Right atrium auricular region (tissue), 2 donors: ENCODE measurements at regions not wholly inside any gene's neighbourhood (a gene's known extent, or its start where the extent isn't known, plus 50 kb on each side); places are given as distances from the start of the nearest gene placed in this dataset.

Source experiments
- DNase-seq: peaks from one replicate; pipeline ENCODE4 v3.0.0-alpha.2; 2019; ENCODE audit warnings: low spot score
- H3K27ac ChIP-seq, 2 donors: fragments of 200-600 bp; sonication (generic); 1 replicate in 1 of 2; 2 replicates in 1 of 2; pipeline ENCODE4 v1.5.1; 2016 to 2019
- H3K27me3 ChIP-seq, 2 donors: fragments of 200-600 bp; sonication (generic); one replicate each; pipeline versions ENCODE4 v1.5.1 to v1.6.0; 2017 to 2019
- H3K36me3 ChIP-seq: fragments of 200-600 bp; sonication (generic); one replicate; pipeline ENCODE4 v1.5.1; 2016
- H3K4me1 ChIP-seq, 2 donors: fragments of 200-600 bp; sonication (generic); one replicate each; pipeline versions ENCODE4 v1.5.1 to v1.6.0; 2017 to 2019
- H3K4me3 ChIP-seq, 2 donors: fragments of 200-600 bp; sonication (generic); 1 replicate in 1 of 2; 2 replicates in 1 of 2; pipeline ENCODE4 v1.5.1; 2017 to 2019; ENCODE audit warnings: mild to moderate bottlenecking in 1 of 2, moderate library complexity in 1 of 2
- H3K9me3 ChIP-seq, 2 donors: fragments of 200-600 bp; sonication (generic); one replicate each; pipeline ENCODE4 v1.5.1; 2019
- CTCF ChIP-seq, 2 donors: fragments of 200-600 bp; sonication (generic); IDR thresholded peaks; one replicate each; pipeline ENCODE4 v1.5.1; 2019; ENCODE audit warnings: antibody characterized with exemption in 2 of 2

GRCh38 chr1:90494748-90495282 is 222.3 kb downstream of the BARHL2 start:
- no peaks in the 10 kb centered on the region for H3K27me3 ChIP-seq
- no peaks in the 10 kb centered on the region for H3K36me3 ChIP-seq
- TF ChIP-seq CTCF (IDR thresholded peaks at IDR 0.05) = no peak
- no peak overlapping the region for H3K27ac ChIP-seq
- DNase-seq = no peak
- no peak overlapping the region for H3K4me3 ChIP-seq
- no peaks in the 10 kb centered on the region for H3K4me1 ChIP-seq
- no peaks in the 10 kb centered on the region for H3K9me3 ChIP-seq

GRCh38 chr1:90488451-90488850 is 228.7 kb downstream of the BARHL2 start:
- DNase-seq = no peak
- H3K4me3 ChIP-seq = no peak overlapping the region
- H3K9me3 ChIP-seq = no peaks in the 10 kb centered on the region
- TF ChIP-seq CTCF (IDR thresholded peaks at IDR 0.05) = no peak
- no peaks in the 10 kb centered on the region for H3K36me3 ChIP-seq
- no peaks in the 10 kb centered on the region for H3K4me1 ChIP-seq
- H3K27ac ChIP-seq = no peak overlapping the region
- H3K27me3 ChIP-seq = no peaks in the 10 kb centered on the region

- no peak overlapping the region for H3K27ac ChIP-seq
- no peak for DNase-seq
- no peak for TF ChIP-seq CTCF (IDR thresholded peaks at IDR 0.05)
- H3K4me1 ChIP-seq = no peaks in the 10 kb centered on the region
- H3K9me3 ChIP-seq = no peaks in the 10 kb centered on the region
- H3K27me3 ChIP-seq = no peaks in the 10 kb centered on the region
- H3K36me3 ChIP-seq = no peaks in the 10 kb centered on the region
- H3K4me3 ChIP-seq = no peak overlapping the region
Measured at GRCh38 chr1:90486996-90487395, 230.1 kb downstream of the BARHL2 start.

GRCh38 chr1:90486134-90486824 is 230.8 kb downstream of the BARHL2 start:
- H3K9me3 ChIP-seq = no peaks in the 10 kb centered on the region
- TF ChIP-seq CTCF (IDR thresholded peaks at IDR 0.05) = no peak
- no peak for DNase-seq
- H3K4me3 ChIP-seq = no peak overlapping the region
- H3K36me3 ChIP-seq = no peaks in the 10 kb centered on the region
- no peaks in the 10 kb centered on the region for H3K4me1 ChIP-seq
- H3K27ac ChIP-seq = no peak overlapping the region
- H3K27me3 ChIP-seq = no peaks in the 10 kb centered on the region

- no peak overlapping the region for H3K27ac ChIP-seq
- no peak overlapping the region for H3K4me3 ChIP-seq
- no peak for TF ChIP-seq CTCF (IDR thresholded peaks at IDR 0.05)
- no peaks in the 10 kb centered on the region for H3K9me3 ChIP-seq
- H3K36me3 ChIP-seq = no peaks in the 10 kb centered on the region
- no peaks in the 10 kb centered on the region for H3K4me1 ChIP-seq
- DNase-seq = no peak
- no peaks in the 10 kb centered on the region for H3K27me3 ChIP-seq
Measured at GRCh38 chr1:90480271-90480835, 236.7 kb downstream of the BARHL2 start.
